ENCODE measurements at regions not wholly inside any gene's neighbourhood (a gene's known extent, or its start where the extent isn't known, plus 50 kb on each side); places are given as distances from the start of the nearest gene placed in this dataset.

DNA sequence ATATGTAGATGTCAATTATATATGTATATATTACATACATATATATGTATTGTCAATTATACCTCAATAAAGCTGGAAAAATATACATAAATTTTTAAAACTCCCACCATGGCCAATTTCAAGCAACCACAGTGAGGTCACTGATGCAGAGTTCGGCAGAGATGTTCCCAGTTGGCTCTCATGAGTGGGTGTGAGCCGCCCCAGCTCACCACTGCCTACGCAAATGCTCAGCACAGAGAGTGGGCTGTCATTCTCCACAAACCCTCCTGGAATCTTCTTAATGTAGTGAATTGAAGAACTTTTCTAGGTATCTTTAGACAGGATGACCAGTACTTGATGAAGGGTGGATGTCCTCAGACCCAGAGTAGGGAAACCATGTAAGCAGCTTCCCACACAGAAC, 96.6 kb upstream of the TMEM45B start:
- TF ChIP-seq, protein P1, sequence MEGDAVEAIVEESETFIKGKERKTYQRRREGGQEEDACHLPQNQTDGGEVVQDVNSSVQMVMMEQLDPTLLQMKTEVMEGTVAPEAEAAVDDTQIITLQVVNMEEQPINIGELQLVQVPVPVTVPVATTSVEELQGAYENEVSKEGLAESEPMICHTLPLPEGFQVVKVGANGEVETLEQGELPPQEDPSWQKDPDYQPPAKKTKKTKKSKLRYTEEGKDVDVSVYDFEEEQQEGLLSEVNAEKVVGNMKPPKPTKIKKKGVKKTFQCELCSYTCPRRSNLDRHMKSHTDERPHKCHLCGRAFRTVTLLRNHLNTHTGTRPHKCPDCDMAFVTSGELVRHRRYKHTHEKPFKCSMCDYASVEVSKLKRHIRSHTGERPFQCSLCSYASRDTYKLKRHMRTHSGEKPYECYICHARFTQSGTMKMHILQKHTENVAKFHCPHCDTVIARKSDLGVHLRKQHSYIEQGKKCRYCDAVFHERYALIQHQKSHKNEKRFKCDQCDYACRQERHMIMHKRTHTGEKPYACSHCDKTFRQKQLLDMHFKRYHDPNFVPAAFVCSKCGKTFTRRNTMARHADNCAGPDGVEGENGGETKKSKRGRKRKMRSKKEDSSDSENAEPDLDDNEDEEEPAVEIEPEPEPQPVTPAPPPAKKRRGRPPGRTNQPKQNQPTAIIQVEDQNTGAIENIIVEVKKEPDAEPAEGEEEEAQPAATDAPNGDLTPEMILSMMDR (IDR thresholded peaks at IDR 0.05) = no peak
- no peak for TF ChIP-seq EZH2 (IDR thresholded peaks at IDR 0.05; ENCODE audit: borderline replicate concordance, insufficient read depth, low read depth, low read length, poor library complexity, severe bottlenecking)
- Histone ChIP-seq H3K9me3 (ENCODE audit: control extremely low read depth in 1 of 3, control insufficient read depth in 2 of 3, insufficient read depth in 1 of 3, low read length in 2 of 3) (peaks cover 0 to 2% (median 0%) of the 10 kb centered on the region in 3 donors), H3K4me2 (replicated peaks; ENCODE audit: low read depth, low read length, poor library complexity, severe bottlenecking) (no peak overlapping the region), H3K27ac (ENCODE audit: low read length in 2 of 2) (no peak overlapping the region), H4K20me1 (ENCODE audit: control insufficient read depth, insufficient read depth, low read length, poor library complexity, severe bottlenecking) (no peaks in the 10 kb centered on the region), H3K4me3 (ENCODE audit: control extremely low read depth in 1 of 5, extremely low read depth in 1 of 5, insufficient read depth in 1 of 5, low read depth in 2 of 5, low read length in 4 of 5) (no peak overlapping the region), H2AFZ (ENCODE audit: insufficient read depth, low read depth, low read length, poor library complexity, severe bottlenecking) (no peak overlapping the region), H3K27me3 (replicated peaks in 1 of 4; ENCODE audit: control extremely low read depth in 1 of 4, control insufficient read depth in 3 of 4, insufficient read depth in 4 of 4, low read length in 3 of 4) (no peaks in the 10 kb centered on the region), H3K9ac (ENCODE audit: low read length) (no peak overlapping the region), H3K79me2 (ENCODE audit: control insufficient read depth, insufficient read depth, low read length) (no peaks in the 10 kb centered on the region), H3K36me3 (replicated peaks in 1 of 2; ENCODE audit: control extremely low read depth in 1 of 2, control insufficient read depth in 1 of 2, extremely low read depth in 1 of 2, insufficient read depth in 2 of 2, low read length in 1 of 2) (no peaks in the 10 kb centered on the region), H3K4me1 (ENCODE audit: control insufficient read depth in 2 of 2, insufficient read depth in 2 of 2, low read length in 2 of 2) (no peaks in the 10 kb centered on the region)
- DNase-seq (no peak), ATAC-seq (ENCODE audit: low read depth) (no peak)
- WGBS (ENCODE audit: insufficient coverage) = 100% methylated on average over 1 of the region's 3 CpGs
- Mint-ChIP-seq H3K27me3 (no peaks in the 10 kb centered on the region), H3K27ac (no peak overlapping the region), H3K4me3 (no peak overlapping the region), H3K4me1 (no peaks in the 10 kb centered on the region), H3K9me3 (ENCODE audit: insufficient read depth) (no peaks in the 10 kb centered on the region)
- CTCF ChIA-PET = no interaction called here
- intact Hi-C loops (cut with micrococcal nuclease) = no loop called here
- POLR2A ChIA-PET = no interaction called here

DNA sequence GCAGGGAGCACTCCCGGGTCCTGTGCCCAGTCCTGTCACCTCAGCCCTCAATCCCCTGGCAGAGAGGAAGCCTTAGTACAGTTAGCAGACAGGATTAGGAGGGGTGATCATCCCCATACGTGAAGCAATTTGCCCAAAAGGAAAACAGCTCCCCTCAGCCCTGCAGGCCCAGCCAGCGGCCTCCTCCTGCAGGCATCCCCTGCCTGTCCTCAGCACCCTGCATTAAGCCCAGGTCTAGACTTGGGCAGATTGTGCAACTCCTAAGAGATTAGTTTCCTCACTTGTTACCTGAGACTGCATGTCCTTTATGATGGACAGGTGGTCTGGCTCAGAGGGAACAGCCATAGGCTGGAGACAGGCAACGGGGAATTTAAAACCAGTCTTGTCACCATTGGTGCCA, 95.5 kb upstream of the TMEM45B start:
- Histone ChIP-seq H3K27me3 (replicated peaks in 1 of 4; ENCODE audit: control extremely low read depth in 1 of 4, control insufficient read depth in 3 of 4, insufficient read depth in 4 of 4, low read length in 3 of 4) (no peaks in the 10 kb centered on the region), H4K20me1 (ENCODE audit: control insufficient read depth, insufficient read depth, low read length, poor library complexity, severe bottlenecking) (no peaks in the 10 kb centered on the region), H3K79me2 (ENCODE audit: control insufficient read depth, insufficient read depth, low read length) (no peaks in the 10 kb centered on the region), H3K4me2 (replicated peaks; ENCODE audit: low read depth, low read length, poor library complexity, severe bottlenecking) (no peak overlapping the region), H3K9me3 (ENCODE audit: control extremely low read depth in 1 of 3, control insufficient read depth in 2 of 3, insufficient read depth in 1 of 3, low read length in 2 of 3) (peaks cover 0 to 2% (median 0%) of the 10 kb centered on the region in 3 donors), H3K9ac (ENCODE audit: low read length) (no peak overlapping the region), H3K4me3 (ENCODE audit: control extremely low read depth in 1 of 5, extremely low read depth in 1 of 5, insufficient read depth in 1 of 5, low read depth in 2 of 5, low read length in 4 of 5) (no peak overlapping the region), H2AFZ (ENCODE audit: insufficient read depth, low read depth, low read length, poor library complexity, severe bottlenecking) (no peak overlapping the region), H3K4me1 (ENCODE audit: control insufficient read depth in 2 of 2, insufficient read depth in 2 of 2, low read length in 2 of 2) (no peaks in the 10 kb centered on the region), H3K36me3 (replicated peaks in 1 of 2; ENCODE audit: control extremely low read depth in 1 of 2, control insufficient read depth in 1 of 2, extremely low read depth in 1 of 2, insufficient read depth in 2 of 2, low read length in 1 of 2) (no peaks in the 10 kb centered on the region), H3K27ac (ENCODE audit: low read length in 2 of 2) (no peak overlapping the region)
- DNase-seq (no peak), ATAC-seq (ENCODE audit: low read depth) (no peak)
- WGBS (ENCODE audit: insufficient coverage) = 79% methylated on average over 4 of the region's 4 CpGs
- POLR2A ChIA-PET = no interaction called here
- intact Hi-C loops (cut with micrococcal nuclease) = no loop called here
- TF ChIP-seq, protein P1 (IDR thresholded peaks at IDR 0.05) = no peak
- no peak for TF ChIP-seq EZH2 (IDR thresholded peaks at IDR 0.05; ENCODE audit: borderline replicate concordance, insufficient read depth, low read depth, low read length, poor library complexity, severe bottlenecking)
- H3K27me3 Mint-ChIP-seq = no peaks in the 10 kb centered on the region
- H3K27ac Mint-ChIP-seq = no peak overlapping the region
- no peaks in the 10 kb centered on the region for H3K9me3 Mint-ChIP-seq (ENCODE audit: insufficient read depth)
- H3K4me3 Mint-ChIP-seq = no peak overlapping the region
- CTCF ChIA-PET = no interaction called here
- no peaks in the 10 kb centered on the region for H3K4me1 Mint-ChIP-seq

Measured in B cell (primary cell).